ENCODE measurements at regions not wholly inside any gene's neighbourhood (a gene's known extent, or its start where the extent isn't known, plus 50 kb on each side); places are given as distances from the start of the nearest gene placed in this dataset.
"Not testable (repeated sequence)": the region's sequence is repeated elsewhere in the genome, so short reads cannot be mapped to it uniquely, and the experiment has no call there.

DNA sequence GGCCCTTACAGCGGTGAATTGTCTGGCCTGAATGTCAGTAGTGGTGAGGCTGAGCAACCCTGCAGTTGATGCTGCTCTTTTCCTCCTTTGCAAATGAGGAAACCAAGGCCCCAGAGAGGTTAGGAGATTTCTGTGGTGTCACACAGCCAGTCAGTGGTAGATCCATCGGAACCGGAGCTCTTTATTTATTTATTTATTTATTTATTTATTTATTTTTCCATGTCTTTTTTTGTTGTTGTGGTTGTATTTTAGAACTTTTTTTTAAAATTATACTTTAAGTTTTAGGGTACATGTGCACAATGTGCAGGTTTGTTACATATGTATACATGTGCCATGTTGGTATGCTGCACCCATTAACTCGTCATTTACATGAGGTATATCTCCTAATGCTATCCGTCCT, 368.4 kb upstream of the CLINT1 start:
- not testable (repeated sequence) for DNase-seq (ENCODE audit: extremely low read depth in 1 of 2, low read depth in 1 of 2)

- DNase-seq (ENCODE audit: extremely low read depth in 1 of 2, low read depth in 1 of 2), result no peak
Observed at GRCh38 chr5:158226496-158226895, 367.6 kb upstream of the CLINT1 start.

GRCh38 chr5:158224253-158224652, 365.3 kb upstream of the CLINT1 start:
- no peak for DNase-seq (ENCODE audit: extremely low read depth in 1 of 2, low read depth in 1 of 2)

GRCh38 chr5:158223054-158223600, 364.2 kb upstream of the CLINT1 start:
- DNase-seq (ENCODE audit: extremely low read depth in 1 of 2, low read depth in 1 of 2), result no peak

GRCh38 chr5:158212917-158213316, 354.0 kb upstream of the CLINT1 start:
- DNase-seq (ENCODE audit: extremely low read depth in 1 of 2, low read depth in 1 of 2), result no peak

- no peak for DNase-seq (ENCODE audit: extremely low read depth in 1 of 2, low read depth in 1 of 2)
Observed at GRCh38 chr5:158212237-158212636, 353.3 kb upstream of the CLINT1 start.

DNA sequence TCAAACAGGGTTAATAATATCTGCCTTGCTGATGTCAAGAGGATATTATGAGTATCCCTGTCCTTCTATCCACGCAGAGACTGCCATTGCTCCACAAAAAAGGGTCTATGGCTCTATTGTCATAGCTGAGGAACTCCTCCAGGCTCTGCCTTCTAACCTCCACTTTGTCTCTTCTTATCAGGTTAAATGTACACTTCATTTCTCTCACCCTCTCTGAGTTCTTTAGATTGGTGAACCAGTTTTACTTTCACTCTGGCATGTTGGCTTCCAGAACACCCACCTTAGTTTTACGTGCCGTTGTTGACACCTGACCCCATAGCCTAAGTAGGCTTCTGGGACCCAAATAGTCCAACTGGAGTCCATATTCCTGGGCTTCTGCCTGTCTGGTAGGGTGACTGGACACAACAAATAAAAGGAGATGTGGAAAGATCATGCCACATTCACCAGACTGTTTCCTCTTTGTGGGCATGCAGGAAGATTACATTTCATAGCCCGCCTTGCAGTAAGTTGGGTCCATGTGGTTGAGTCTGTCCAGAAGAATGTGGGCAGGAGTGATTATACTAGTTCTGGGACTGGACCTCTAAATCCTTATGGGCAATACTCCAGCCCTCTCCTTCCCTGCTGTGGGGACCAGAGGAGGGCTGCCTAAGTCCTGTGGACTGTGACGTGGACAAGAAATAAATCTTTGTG, 350.4 kb upstream of the CLINT1 start:
- no peak for DNase-seq (ENCODE audit: extremely low read depth in 1 of 2, low read depth in 1 of 2)

GRCh38 chr5:158207733-158208132, 348.8 kb upstream of the CLINT1 start:
- no peak for DNase-seq (ENCODE audit: extremely low read depth in 1 of 2, low read depth in 1 of 2)

DNA sequence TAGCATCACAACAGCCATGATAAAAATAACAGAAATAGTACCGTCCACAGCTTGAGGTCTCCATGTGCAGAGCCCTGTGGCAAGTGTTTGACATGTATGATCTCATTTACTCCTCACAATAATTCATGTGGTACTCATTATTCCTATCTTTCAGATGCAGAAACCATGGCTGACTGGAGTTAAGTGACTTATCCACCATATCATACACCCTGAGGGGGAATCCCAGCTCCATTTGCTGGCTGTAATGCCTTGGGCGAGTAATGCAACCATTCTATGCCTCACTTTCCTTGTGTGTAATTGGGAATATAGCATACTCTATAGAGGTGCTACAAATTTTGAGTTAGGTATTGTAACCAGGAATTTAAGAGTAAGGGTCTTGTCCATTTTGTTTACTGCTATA, 347.0 kb upstream of the CLINT1 start:
- no peak for DNase-seq (ENCODE audit: extremely low read depth in 1 of 2, low read depth in 1 of 2)

DNA sequence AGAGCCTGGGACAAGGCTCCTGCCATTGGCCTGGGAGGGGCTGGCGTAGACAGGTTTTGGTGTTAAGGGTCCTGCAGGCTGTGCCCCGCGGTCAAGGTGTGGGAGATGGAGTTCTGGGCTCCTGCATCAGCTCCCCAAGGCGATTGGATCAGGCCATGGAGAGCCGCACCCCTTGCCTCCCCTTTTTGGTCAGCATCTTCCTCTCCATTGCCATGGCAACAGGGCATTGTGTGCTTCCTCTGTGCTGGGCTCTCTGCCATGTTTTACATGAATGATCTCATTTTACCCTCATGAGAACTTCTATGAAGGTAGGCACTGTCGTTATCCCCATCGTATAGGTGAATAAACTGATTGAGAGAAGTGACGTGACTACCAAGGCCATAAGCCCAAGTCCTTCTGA, 344.3 kb upstream of the CLINT1 start:
- DNase-seq (ENCODE audit: extremely low read depth in 1 of 2, low read depth in 1 of 2), result no peak

- DNase-seq (ENCODE audit: extremely low read depth in 1 of 2, low read depth in 1 of 2), result no peak
Observed at GRCh38 chr5:158202801-158203200, 343.9 kb upstream of the CLINT1 start.

- no peak for DNase-seq (ENCODE audit: extremely low read depth in 1 of 2, low read depth in 1 of 2)
Observed at GRCh38 chr5:158200619-158201018, 341.7 kb upstream of the CLINT1 start.

DNA sequence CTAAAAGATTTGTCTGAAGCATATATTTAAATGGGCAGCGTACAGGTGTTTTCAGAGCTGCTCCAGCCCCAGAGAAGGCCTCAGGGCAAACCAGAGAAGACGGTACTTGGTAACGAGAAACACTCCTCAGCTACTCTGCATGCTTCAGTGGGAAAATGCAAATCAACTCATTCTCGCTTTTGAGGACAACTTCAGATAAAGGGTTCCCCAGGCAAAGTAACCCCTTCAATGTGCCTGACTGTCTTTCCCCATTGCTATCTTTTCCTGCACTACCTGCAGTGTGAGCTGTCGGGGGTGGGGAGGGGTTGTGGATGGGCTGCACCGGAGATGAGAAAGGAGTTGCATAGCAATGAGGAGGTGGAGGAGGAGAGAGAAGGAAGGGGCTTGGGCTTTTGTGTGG, 339.7 kb upstream of the CLINT1 start:
- no peak for DNase-seq (ENCODE audit: extremely low read depth in 1 of 2, low read depth in 1 of 2)

GRCh38 chr5:158195416-158196210, 336.7 kb upstream of the CLINT1 start:
- DNase-seq (ENCODE audit: extremely low read depth in 1 of 2, low read depth in 1 of 2), result no peak

DNA sequence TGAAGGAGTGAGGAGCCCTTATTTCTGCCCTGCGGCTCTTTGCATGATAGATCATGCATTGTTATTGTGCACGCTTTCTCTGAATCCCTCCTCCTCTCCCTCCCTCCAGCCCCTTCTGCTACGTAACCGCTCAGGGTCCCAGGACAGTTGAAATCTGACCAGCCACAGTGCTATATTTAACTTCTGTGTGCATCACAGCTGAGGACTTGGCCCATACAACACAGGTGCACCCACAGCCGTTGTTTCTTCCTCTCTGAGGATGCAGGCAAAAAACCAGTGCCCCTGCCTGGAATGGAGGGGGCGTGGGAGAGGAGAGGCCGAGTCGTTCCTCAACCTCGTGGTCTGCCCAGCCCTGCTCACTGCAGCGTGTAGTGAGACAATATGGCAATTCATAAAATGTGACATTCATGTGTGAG, 335.6 kb upstream of the CLINT1 start:
- DNase-seq (ENCODE audit: extremely low read depth in 1 of 2, low read depth in 1 of 2), result no peak

DNA sequence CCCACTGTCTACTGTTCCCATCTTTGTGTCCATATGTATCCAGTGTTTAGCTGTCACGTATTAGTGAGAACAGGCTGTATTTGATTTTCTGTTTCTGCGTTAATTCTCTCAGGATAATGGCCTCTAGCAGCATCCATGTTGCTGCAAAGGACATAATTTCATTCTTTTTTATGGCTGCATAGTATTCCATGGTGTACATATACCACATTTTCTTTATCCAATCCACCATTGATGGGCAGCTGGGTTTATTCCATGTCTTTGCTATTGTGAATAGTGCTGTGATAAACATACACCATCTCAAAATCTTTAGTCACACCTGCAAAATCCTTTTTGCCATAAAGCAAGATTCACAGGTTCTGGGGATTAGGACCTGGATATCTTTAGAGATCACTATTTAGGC, 334.4 kb upstream of the CLINT1 start:
- DNase-seq (ENCODE audit: extremely low read depth in 1 of 2, low read depth in 1 of 2), result not testable (repeated sequence)

- no peak for DNase-seq (ENCODE audit: extremely low read depth in 1 of 2, low read depth in 1 of 2)
Observed at GRCh38 chr5:158180407-158180806, 321.5 kb upstream of the CLINT1 start.

- no peak for DNase-seq (ENCODE audit: extremely low read depth in 1 of 2, low read depth in 1 of 2)
Observed at GRCh38 chr5:158179271-158179670, 320.3 kb upstream of the CLINT1 start.

DNA sequence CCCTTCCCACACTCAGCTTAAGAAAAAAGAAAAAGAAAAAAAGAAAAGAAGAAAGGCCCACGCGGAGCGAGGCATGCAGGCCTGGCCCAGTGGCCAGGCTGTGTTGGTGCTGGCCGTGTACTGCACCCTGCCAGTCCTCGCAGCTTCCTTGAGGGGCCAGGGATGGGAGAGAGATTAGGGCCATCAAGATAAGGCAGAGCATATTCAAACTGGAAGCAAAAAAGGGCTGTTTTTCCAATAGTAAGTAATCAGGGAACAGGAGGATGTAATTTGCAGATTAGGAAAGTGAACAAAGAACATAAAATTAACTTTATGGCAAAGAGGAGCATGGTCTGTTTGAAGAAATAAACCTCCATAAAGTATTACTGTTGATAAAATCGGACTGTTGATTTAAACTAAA, 319.6 kb upstream of the CLINT1 start:
- no peak for DNase-seq (ENCODE audit: extremely low read depth in 1 of 2, low read depth in 1 of 2)

DNA sequence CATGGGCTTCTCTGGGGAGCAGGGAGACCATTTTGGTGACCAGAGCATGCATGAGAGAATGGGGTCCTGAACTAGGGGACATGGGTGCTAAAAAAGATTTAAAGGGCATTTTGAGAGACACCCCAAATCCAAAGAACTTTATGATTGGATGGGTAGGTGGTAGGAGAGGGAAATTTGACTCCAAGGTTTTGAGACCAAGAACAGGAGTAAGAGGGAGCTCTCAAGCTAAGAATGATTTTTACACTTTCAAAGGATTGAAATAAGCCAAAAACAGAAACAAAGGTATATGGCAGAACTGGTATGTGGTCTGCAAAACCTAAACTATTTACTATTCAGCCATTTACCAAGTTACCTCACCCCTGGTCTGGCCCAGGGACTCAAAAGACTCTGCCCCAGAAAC, 318.2 kb upstream of the CLINT1 start:
- DNase-seq (ENCODE audit: extremely low read depth in 1 of 2, low read depth in 1 of 2), result no peak

- no peak for DNase-seq (ENCODE audit: extremely low read depth in 1 of 2, low read depth in 1 of 2)
Observed at GRCh38 chr5:158175934-158176481, 317.1 kb upstream of the CLINT1 start.

Data from stimulated activated CD8-positive, alpha-beta memory T cell treated with anti-CD3 and anti-CD28 coated beads, Interleukin-7, amount 100 ng/mL, for 48 hours (primary cell).